ENCODE measurements at regions not wholly inside any gene's neighbourhood (a gene's known extent, or its start where the extent isn't known, plus 50 kb on each side); places are given as distances from the start of the nearest gene placed in this dataset.
"Not testable (repeated sequence)": the region's sequence is repeated elsewhere in the genome, so short reads cannot be mapped to it uniquely, and the experiment has no call there.

- DNase-seq (ENCODE audit: insufficient read length, low spot score) (no peak), FAIRE-seq (no peak)
Observed at GRCh38 chr14:66000766-66001165, 485.4 kb upstream of the CCDC196 start.

GRCh38 chr14:66001356-66001755 lies 484.8 kb upstream of the CCDC196 start:
- FAIRE-seq = no peak
- no peak for DNase-seq (ENCODE audit: insufficient read length, low spot score)

DNA sequence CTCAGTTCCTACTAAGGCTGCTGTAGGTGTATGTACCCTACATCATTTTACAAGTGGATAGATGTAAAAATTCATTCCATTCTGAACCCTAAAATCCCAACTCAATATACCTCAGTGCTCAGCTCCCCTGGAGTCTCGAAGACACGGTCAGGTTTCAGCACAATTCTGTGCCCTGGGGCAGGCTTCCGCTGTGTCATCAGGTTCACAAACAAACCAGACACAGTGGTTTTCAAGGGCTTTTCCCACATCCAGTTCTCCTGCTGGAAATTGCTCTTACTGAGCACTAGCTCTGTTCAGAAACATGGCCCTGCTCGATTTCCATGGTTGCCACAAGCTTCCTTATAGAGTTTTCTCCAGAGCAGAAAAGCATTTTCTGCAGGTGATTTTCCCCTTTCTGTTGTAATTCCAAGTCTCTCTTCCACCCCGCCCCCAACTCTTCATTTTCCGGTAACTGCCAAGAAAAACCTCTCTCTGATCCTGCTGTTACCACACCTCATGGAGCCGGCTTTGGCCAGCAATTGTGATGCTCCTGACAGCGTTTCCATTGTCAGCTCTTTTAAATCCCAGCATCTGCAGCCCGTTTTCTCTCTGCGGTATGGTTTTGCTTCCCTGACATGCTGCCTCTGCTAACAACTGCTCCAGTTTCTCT lies 483.0 kb upstream of the CCDC196 start:
- peak; percentile 58 for FAIRE-seq
- no peak for DNase-seq (ENCODE audit: insufficient read length, low spot score)

- DNase-seq (ENCODE audit: insufficient read length, low spot score) (no peak), FAIRE-seq (peak; percentile 83)
Observed at GRCh38 chr14:66005900-66006434, 480.2 kb upstream of the CCDC196 start.

- FAIRE-seq (no peak), DNase-seq (ENCODE audit: insufficient read length, low spot score) (no peak)
Observed at GRCh38 chr14:66008631-66009030, 477.5 kb upstream of the CCDC196 start.

DNA sequence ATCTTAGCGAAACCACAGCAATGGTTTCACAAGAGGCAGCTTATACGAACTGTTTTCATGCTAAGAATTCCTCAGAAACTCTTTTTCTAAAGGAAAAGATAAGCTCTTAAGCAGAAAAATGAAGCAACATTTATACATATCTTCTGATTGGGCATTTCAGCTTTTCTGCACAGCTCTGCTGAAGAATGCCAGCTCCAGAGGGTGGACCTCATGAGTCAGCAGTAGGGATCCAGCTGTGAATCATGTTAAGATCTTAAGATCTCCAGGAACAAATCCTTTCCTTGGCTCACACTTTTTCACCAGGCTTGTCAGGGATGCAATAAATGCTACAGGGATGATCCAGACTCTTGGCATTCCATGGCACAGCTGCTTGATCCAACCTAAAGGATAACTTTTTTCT lies 477.1 kb upstream of the CCDC196 start:
- DNase-seq (ENCODE audit: insufficient read length, low spot score) = no peak

GRCh38 chr14:66010695-66011094 lies 475.5 kb upstream of the CCDC196 start:
- FAIRE-seq (peak; percentile 94), DNase-seq (ENCODE audit: insufficient read length, low spot score) (no peak)

More for the DNA sequence above, 477.1 kb upstream of the CCDC196 start:
- peak; percentile 88 for FAIRE-seq

- DNase-seq (ENCODE audit: insufficient read length, low spot score) (no peak), FAIRE-seq (peak; percentile 26)
Observed at GRCh38 chr14:66011855-66012254, 474.3 kb upstream of the CCDC196 start.

- not testable (repeated sequence) for DNase-seq (ENCODE audit: insufficient read length, low spot score); FAIRE-seq
Observed at GRCh38 chr14:66013607-66014006, 472.6 kb upstream of the CCDC196 start.

- DNase-seq (ENCODE audit: insufficient read length, low spot score) (no peak), FAIRE-seq (peak; percentile 73)
Observed at GRCh38 chr14:66015071-66015780, 470.9 kb upstream of the CCDC196 start.

DNA sequence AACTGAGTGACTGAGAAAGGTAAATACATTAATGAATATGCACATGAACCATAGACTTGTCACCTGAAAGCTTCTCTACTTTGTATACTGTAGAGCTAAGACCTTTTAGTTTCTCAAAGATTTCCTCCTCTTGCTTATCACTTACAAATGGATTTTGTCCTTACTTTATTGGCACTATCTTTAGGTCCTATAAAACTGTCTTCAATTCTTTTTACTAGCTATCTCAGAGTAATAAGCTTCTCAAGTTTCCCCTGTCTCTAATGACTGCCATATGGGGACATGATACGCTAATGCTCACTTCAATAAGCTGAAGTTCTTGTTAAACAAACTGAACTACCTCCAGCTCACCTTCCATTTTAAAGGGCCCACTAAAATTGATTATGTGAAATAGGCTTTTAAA lies 468.2 kb upstream of the CCDC196 start:
- DNase-seq (ENCODE audit: insufficient read length, low spot score) (no peak), FAIRE-seq (peak; percentile 90)

DNA sequence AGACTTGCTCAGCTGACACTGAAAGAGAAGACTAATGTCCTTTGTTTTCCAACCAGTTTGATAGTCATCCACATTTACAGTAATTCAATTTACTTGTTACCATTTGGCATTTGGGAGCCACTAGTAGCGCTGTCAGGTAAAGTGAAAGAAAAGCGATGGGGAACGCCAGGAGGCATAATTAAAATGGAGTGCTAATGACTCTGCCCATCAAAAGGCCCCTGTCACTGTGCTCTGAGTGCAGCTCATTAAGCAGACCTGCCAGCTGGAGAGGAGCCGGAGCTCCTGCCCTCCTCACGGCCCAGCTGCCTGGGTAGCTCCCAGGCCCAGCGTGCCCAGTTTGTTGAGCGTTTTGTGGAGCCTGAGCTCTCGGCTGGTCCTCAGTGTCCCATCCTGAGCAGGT lies 463.6 kb upstream of the CCDC196 start:
- DNase-seq (ENCODE audit: insufficient read length, low spot score) = no peak
- peak; percentile 46 for FAIRE-seq

DNA sequence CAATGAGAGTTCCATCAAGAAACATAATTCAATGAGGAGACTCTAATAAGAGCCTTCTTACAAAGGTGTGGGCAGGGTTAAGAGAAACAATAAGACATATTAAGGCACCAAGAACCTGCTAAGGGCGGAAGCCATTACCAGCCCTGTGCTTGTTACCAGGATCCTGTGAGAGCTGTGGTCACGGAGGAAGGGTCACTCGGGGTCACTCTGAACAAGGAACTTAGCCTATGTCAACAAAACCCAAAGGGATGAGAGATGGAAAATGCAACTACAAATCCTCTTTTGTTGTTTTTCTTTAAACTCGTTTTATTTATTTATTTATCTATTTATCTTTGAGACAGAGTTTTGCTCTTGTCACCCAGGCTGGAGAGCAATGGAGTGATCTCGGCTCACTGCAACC lies 460.4 kb upstream of the CCDC196 start:
- no peak for FAIRE-seq
- DNase-seq (ENCODE audit: insufficient read length, low spot score) = no peak

GRCh38 chr14:66031981-66032380 lies 454.2 kb upstream of the CCDC196 start:
- FAIRE-seq = not testable (repeated sequence)

DNA sequence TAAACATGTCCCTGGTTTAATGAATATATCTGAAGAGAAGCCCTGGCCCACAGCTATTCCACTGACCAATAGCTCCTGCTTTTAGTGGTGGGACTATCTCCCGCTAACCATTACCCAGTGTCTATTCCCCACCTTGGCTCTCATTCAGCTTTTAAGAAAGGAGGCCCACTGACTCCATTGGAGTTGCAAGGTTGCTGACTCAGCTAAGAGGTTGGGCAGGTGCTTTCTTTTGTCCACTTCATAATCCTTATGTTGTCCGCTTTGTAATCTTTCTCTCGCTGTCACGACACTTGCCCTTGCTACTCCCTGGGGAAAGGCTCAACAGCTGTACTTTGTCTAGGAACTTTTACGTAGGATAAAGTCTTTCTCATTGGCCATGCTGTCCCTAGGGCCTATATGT lies 453.4 kb upstream of the CCDC196 start:
- DNase-seq (ENCODE audit: insufficient read length, low spot score) (no peak), FAIRE-seq (peak; percentile 20)

More at GRCh38 chr14:66031981-66032380, 454.2 kb upstream of the CCDC196 start:
- not testable (repeated sequence) for DNase-seq (ENCODE audit: insufficient read length, low spot score)

DNA sequence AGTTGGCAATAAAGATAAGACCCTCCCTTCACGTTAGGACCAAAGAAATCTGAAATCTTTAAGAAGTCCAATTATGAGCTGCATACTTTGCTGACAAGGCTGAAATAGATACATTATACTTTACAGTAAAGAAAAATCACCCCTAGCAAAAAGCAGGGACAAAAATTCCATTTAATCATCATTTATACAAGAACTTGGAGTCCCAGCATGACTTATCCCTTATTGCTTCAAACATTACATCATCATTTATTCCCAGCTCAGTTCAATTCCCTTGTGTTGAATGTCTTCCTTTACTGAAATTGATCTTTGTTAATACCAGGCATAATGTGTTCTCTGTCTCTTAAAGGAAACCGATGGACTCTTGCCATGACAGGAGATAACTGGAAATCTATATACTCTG lies 449.6 kb upstream of the CCDC196 start:
- FAIRE-seq = peak; percentile 69
- DNase-seq (ENCODE audit: insufficient read length, low spot score) = no peak

DNA sequence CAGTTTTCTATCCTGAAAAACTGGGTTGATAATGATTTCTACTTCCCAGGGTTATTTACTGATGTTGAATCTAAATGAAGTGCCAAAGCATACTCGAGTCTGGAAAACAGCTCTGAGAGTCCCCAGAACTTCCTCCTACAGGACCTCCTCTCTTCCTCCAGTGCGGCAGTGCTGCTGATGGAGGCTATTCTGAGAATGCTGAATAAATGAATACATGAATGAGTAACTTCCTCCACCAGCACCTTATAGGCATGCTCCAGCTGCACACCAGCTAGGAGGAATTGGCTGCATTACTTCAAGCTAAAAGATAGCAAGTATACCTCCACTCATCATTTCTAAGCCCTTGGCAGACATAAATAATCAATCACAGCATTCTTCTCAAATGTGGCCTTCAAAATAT lies 448.8 kb upstream of the CCDC196 start:
- no peak for DNase-seq (ENCODE audit: insufficient read length, low spot score)
- no peak for FAIRE-seq

- DNase-seq (ENCODE audit: insufficient read length, low spot score) (no peak), FAIRE-seq (peak; percentile 93)
Observed at GRCh38 chr14:66038212-66038611, 448.0 kb upstream of the CCDC196 start.

DNA sequence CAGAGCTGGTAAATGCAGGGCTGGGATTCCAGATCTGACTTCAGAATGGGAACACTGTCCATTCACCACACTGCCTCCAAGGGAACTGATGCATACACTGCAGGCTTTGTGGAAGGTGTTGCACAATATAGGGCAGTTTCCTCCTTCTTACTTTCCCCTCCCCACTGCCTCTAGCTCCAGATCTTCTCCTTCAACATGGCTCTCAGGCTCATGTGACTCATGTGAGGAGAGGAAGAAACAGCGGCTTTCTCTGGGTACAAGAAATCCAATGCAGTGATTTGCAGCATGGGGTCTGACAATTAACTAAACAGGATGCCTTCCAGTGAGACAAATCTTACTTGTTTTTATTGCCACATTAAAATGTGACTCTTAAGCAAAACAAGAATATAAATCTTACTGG lies 447.6 kb upstream of the CCDC196 start:
- DNase-seq (ENCODE audit: insufficient read length, low spot score) = no peak
- no peak for FAIRE-seq

GRCh38 chr14:66039495-66039894 lies 446.7 kb upstream of the CCDC196 start:
- peak; percentile 26 for FAIRE-seq
- DNase-seq (ENCODE audit: insufficient read length, low spot score) = no peak

- no peak for FAIRE-seq
Observed at GRCh38 chr14:66041582-66041981, 444.6 kb upstream of the CCDC196 start.

GRCh38 chr14:66043921-66044320 lies 442.2 kb upstream of the CCDC196 start:
- DNase-seq (ENCODE audit: insufficient read length, low spot score) (no peak), FAIRE-seq (peak; percentile 74)

More at GRCh38 chr14:66041582-66041981, 444.6 kb upstream of the CCDC196 start:
- DNase-seq (ENCODE audit: insufficient read length, low spot score) = no peak
